Muscle layer of colon (tissue), 2 donors: ENCODE measurements at regions not wholly inside any gene's neighbourhood (a gene's known extent, or its start where the extent isn't known, plus 50 kb on each side); places are given as distances from the start of the nearest gene placed in this dataset.

Experiments used
- H3K27ac ChIP-seq: one replicate; pipeline ENCODE4 v1.7.0; 2013; ENCODE audit warnings: low read depth, mild to moderate bottlenecking, low read length, moderate library complexity
- H3K27me3 ChIP-seq, 2 donors: one replicate each; pipeline ENCODE4 v1.7.0; 2013; ENCODE audit warnings: low read length in 2 of 2, mild to moderate bottlenecking in 2 of 2; ENCODE audit not compliant: insufficient read depth in 2 of 2, control insufficient read depth in 1 of 2
- H3K36me3 ChIP-seq: one replicate; pipeline ENCODE4 v1.7.0; 2013; ENCODE audit warnings: mild to moderate bottlenecking, low read length; ENCODE audit not compliant: insufficient read depth
- H3K4me1 ChIP-seq: one replicate; pipeline ENCODE4 v1.7.0; 2013; ENCODE audit warnings: mild to moderate bottlenecking, low read length; ENCODE audit not compliant: insufficient read depth
- H3K4me3 ChIP-seq, 2 donors: one replicate each; pipeline ENCODE4 v1.7.0; 2013; ENCODE audit warnings: low read length in 2 of 2, low read depth in 1 of 2, mild to moderate bottlenecking in 1 of 2, moderate library complexity in 1 of 2
- H3K9ac ChIP-seq: one replicate; pipeline ENCODE4 v1.7.0; 2013; ENCODE audit warnings: low read length
- H3K9me3 ChIP-seq: one replicate; pipeline ENCODE4 v1.7.0; 2013; ENCODE audit warnings: mild to moderate bottlenecking, low read length
- donor health status: abdominal sarcoma.
- donor health status: Adenocarcinoma of cecum.

GRCh38 chr4:163815776-163816175 is 321.3 kb downstream of the TMA16 start:
- Histone ChIP-seq H3K27ac (no peak overlapping the region), H3K27me3 (no peaks in the 10 kb centered on the region), H3K9ac (no peak overlapping the region), H3K9me3 (no peaks in the 10 kb centered on the region), H3K4me1 (no peaks in the 10 kb centered on the region), H3K4me3 (no peak overlapping the region), H3K36me3 (no peaks in the 10 kb centered on the region)

DNA sequence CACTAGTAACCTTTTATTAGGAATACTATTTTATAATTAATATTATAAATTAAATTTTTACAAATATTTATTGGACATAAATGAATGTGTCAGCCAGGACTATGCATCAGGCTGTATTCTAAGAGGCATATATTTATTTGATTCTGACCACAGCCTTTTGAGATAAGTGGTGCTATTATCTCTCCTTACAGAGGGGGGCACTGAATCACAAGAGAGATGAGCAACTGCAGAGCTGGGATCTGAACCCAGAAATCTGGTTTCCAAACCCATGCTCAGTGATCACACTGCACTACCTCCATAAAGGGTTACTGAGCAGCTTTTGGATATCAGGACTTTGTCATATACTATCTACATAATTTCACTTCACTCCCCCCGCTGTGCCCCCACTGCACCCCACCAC is 322.0 kb downstream of the TMA16 start:
- no peaks in the 10 kb centered on the region for H3K36me3 ChIP-seq
- no peak overlapping the region for H3K27ac ChIP-seq
- no peak overlapping the region for H3K9ac ChIP-seq
- H3K4me1 ChIP-seq = no peaks in the 10 kb centered on the region
- H3K27me3 ChIP-seq = no peaks in the 10 kb centered on the region
- H3K9me3 ChIP-seq = no peaks in the 10 kb centered on the region
- H3K4me3 ChIP-seq = no peak overlapping the region

GRCh38 chr4:163818673-163819072 is 324.2 kb downstream of the TMA16 start:
- Histone ChIP-seq H3K27ac (no peak overlapping the region), H3K36me3 (no peaks in the 10 kb centered on the region), H3K4me3 (no peak overlapping the region), H3K9me3 (no peaks in the 10 kb centered on the region), H3K27me3 (no peaks in the 10 kb centered on the region), H3K4me1 (no peaks in the 10 kb centered on the region), H3K9ac (no peak overlapping the region)

DNA sequence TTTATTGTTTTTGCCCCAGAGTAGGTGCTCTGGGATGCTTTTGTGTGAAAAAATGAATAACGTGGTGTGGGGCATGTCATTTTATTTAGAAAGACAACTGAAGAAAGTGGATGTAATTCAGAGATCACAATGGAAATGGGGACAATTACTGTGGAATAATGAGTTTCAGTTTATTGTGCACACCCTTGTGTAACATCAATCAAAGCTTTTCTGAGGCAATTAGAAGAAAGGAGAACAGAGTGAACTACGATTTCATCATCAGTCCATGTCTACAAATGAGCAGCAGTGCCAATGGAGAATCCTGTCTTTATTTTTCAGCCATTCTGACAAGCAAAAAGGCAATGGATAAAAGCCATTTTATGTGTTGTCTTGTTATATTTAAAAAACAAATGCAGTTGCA is 339.2 kb downstream of the TMA16 start:
- Histone ChIP-seq H3K27me3 (no peaks in the 10 kb centered on the region), H3K4me1 (no peaks in the 10 kb centered on the region), H3K36me3 (no peaks in the 10 kb centered on the region), H3K27ac (no peak overlapping the region), H3K4me3 (no peak overlapping the region), H3K9me3 (no peaks in the 10 kb centered on the region), H3K9ac (no peak overlapping the region)

- H3K4me1 ChIP-seq = no peaks in the 10 kb centered on the region
- no peaks in the 10 kb centered on the region for H3K9me3 ChIP-seq
- no peak overlapping the region for H3K27ac ChIP-seq
- no peaks in the 10 kb centered on the region for H3K36me3 ChIP-seq
- no peak overlapping the region for H3K4me3 ChIP-seq
- no peak overlapping the region for H3K9ac ChIP-seq
- no peaks in the 10 kb centered on the region for H3K27me3 ChIP-seq
Observed at GRCh38 chr4:163846008-163846407, 351.5 kb downstream of the TMA16 start.

DNA sequence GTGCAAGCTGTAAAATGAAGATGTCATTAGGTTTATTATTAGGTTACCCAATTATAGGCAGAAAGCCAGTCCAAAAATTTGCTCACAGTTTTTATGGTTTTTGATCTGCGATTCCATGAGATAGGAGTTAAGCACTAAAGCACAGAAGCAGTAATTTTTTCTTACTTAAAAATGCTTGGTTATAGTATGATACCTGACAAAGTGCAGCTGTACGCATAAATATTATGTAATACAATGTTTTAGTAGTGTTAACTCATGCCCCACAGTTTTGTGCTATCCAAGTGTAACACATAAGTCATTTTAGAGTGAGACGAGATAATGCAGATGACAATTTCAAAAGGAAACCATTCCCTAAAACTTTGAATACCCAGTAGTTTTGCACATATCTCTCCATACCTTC is 357.8 kb downstream of the TMA16 start:
- Histone ChIP-seq H3K27ac (no peak overlapping the region), H3K27me3 (no peaks in the 10 kb centered on the region), H3K4me3 (no peak overlapping the region), H3K4me1 (no peaks in the 10 kb centered on the region), H3K9ac (no peak overlapping the region), H3K36me3 (no peaks in the 10 kb centered on the region), H3K9me3 (no peaks in the 10 kb centered on the region)

DNA sequence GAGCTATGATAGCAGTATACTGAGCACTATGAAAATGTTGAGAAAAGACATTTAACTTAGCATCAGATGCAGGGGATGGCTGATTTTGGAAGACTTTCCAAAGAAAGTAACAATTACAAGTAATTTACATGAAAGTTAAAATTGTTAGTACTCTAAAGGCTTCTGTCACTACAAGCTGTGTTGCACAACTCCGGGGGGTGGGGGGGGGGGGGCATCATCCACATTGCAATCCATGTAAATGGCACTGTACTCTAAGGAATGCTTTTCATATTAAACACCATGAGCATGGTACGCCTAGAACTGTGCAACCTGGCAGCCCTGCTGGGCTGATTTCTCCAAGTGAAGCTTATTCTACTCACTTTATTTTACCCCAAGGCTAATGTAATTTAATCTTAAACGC is 363.4 kb downstream of the TMA16 start:
- Histone ChIP-seq H3K9ac (no peak overlapping the region), H3K27ac (no peak overlapping the region), H3K4me3 (no peak overlapping the region), H3K9me3 (no peaks in the 10 kb centered on the region), H3K36me3 (no peaks in the 10 kb centered on the region), H3K27me3 (no peaks in the 10 kb centered on the region), H3K4me1 (no peaks in the 10 kb centered on the region)

GRCh38 chr4:163858515-163858914 is 364.0 kb downstream of the TMA16 start:
- H3K27me3 ChIP-seq = no peaks in the 10 kb centered on the region
- H3K4me3 ChIP-seq = no peak overlapping the region
- H3K4me1 ChIP-seq = no peaks in the 10 kb centered on the region
- H3K9me3 ChIP-seq = no peaks in the 10 kb centered on the region
- no peak overlapping the region for H3K27ac ChIP-seq
- H3K9ac ChIP-seq = no peak overlapping the region
- no peaks in the 10 kb centered on the region for H3K36me3 ChIP-seq

- H3K27me3 ChIP-seq = no peaks in the 10 kb centered on the region
Observed at GRCh38 chr4:163863082-163863481, 368.6 kb downstream of the TMA16 start.

GRCh38 chr4:163865010-163865409 is 370.5 kb downstream of the TMA16 start:
- no peaks in the 10 kb centered on the region for H3K4me1 ChIP-seq
- H3K9ac ChIP-seq = no peak overlapping the region
- no peak overlapping the region for H3K27ac ChIP-seq
- H3K4me3 ChIP-seq = no peak overlapping the region
- H3K9me3 ChIP-seq = no peaks in the 10 kb centered on the region
- no peaks in the 10 kb centered on the region for H3K27me3 ChIP-seq
- H3K36me3 ChIP-seq = no peaks in the 10 kb centered on the region

More at GRCh38 chr4:163863082-163863481, 368.6 kb downstream of the TMA16 start:
- no peaks in the 10 kb centered on the region for H3K36me3 ChIP-seq
- H3K9me3 ChIP-seq = no peaks in the 10 kb centered on the region
- no peak overlapping the region for H3K4me3 ChIP-seq
- H3K27ac ChIP-seq = no peak overlapping the region
- no peak overlapping the region for H3K9ac ChIP-seq
- H3K4me1 ChIP-seq = no peaks in the 10 kb centered on the region

DNA sequence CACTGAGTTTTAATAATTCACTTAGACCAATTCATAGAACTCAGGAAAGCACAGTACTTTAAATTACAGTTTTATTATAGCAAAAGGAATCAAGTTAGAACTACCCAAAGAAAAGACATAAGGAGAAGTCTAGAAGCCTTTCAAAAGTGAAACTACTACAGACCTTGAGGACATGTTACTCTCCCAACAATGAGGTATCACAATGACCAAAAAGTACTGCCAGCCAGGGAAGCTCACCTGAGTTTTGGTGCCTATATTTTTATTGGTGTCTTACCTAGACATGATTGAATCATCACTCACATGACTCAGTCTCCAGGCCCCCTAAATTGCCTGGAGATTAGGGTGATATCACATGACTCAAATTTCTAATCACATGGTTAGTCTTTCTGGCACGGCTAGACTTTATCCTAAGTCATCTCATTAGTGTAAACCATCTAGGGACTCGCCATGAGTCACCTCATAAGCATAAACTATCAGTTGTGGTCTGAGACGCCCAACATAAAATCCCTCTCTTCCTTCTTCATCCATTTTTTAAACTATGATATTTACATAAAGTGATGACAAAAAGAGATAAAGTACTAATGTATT is 372.3 kb downstream of the TMA16 start:
- H3K4me1 ChIP-seq = no peaks in the 10 kb centered on the region
- H3K4me3 ChIP-seq = no peak overlapping the region
- no peak overlapping the region for H3K9ac ChIP-seq
- H3K36me3 ChIP-seq = no peaks in the 10 kb centered on the region
- no peaks in the 10 kb centered on the region for H3K27me3 ChIP-seq
- no peak overlapping the region for H3K27ac ChIP-seq
- no peaks in the 10 kb centered on the region for H3K9me3 ChIP-seq

- Histone ChIP-seq H3K36me3 (no peaks in the 10 kb centered on the region), H3K4me3 (no peak overlapping the region), H3K9me3 (no peaks in the 10 kb centered on the region), H3K9ac (no peak overlapping the region), H3K4me1 (no peaks in the 10 kb centered on the region), H3K27me3 (no peaks in the 10 kb centered on the region), H3K27ac (no peak overlapping the region)
Observed at GRCh38 chr4:163868445-163868844, 374.0 kb downstream of the TMA16 start.
